ENCODE measurements at regions not wholly inside any gene's neighbourhood (a gene's known extent, or its start where the extent isn't known, plus 50 kb on each side); places are given as distances from the start of the nearest gene placed in this dataset.

DNA sequence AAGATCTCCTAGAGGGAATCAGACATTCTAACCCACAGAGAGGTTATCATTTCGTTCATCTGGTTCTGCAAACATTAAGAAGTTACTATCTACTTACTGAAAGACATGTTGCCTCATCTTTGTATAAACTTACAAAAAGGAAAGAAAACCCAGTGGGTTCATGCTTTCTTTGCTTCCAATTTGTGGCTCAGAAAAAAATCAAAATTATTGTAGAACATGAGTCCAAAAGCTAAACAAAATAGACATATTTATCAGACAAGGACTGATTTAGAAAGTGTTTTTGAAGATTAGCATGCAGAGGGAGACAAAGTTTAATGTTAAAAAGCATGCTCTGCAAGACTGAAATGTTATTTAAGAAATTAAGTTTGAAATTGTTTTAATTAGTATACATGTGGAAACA is 123.1 kb downstream of the MBL2 start:
- Histone ChIP-seq H3K27ac (no peak overlapping the region), H3K36me3 (no peaks in the 10 kb centered on the region), H3K27me3 (no peaks in the 10 kb centered on the region), H3K9me3 (no peaks in the 10 kb centered on the region), H3K4me3 (no peak overlapping the region), H3K4me1 (no peaks in the 10 kb centered on the region)
- WGBS, 2 donors = 68 to 76% methylated on average over 1 of the region's 1 CpG
- DNase-seq (ENCODE audit: low spot score in 2 of 2) = no peak
- TF ChIP-seq POLR2A (IDR thresholded peaks at IDR 0.05) (no peak), EP300 (IDR thresholded peaks at IDR 0.05) (no peak)
- TF ChIP-seq, protein P1, sequence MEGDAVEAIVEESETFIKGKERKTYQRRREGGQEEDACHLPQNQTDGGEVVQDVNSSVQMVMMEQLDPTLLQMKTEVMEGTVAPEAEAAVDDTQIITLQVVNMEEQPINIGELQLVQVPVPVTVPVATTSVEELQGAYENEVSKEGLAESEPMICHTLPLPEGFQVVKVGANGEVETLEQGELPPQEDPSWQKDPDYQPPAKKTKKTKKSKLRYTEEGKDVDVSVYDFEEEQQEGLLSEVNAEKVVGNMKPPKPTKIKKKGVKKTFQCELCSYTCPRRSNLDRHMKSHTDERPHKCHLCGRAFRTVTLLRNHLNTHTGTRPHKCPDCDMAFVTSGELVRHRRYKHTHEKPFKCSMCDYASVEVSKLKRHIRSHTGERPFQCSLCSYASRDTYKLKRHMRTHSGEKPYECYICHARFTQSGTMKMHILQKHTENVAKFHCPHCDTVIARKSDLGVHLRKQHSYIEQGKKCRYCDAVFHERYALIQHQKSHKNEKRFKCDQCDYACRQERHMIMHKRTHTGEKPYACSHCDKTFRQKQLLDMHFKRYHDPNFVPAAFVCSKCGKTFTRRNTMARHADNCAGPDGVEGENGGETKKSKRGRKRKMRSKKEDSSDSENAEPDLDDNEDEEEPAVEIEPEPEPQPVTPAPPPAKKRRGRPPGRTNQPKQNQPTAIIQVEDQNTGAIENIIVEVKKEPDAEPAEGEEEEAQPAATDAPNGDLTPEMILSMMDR (IDR thresholded peaks at IDR 0.05) = no peak

DNA sequence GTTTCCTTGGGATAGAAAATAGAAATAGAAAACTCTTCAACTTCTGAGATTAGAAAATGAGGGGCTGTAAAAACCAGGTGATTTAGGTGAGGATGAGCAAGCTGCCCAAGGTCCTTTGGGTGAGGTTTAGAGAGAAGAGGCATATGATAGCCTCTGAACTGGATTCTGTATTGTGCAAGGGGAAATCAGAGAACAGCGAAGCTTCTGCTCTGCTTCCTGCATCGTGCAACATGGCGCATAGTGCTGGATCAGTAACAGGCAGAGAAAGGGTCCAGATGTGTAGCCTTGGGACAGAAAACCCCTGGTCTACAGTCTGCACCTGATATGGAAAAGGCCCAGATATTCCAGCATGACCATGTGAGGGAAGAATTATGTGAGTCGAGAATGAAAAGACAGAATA is 121.7 kb downstream of the MBL2 start:
- TF ChIP-seq, protein P1 (IDR thresholded peaks at IDR 0.05) = no peak
- TF ChIP-seq EP300 (IDR thresholded peaks at IDR 0.05) (no peak), POLR2A (IDR thresholded peaks at IDR 0.05) (no peak)
- no peak for DNase-seq (ENCODE audit: low spot score in 2 of 2)
- 69 to 86% methylated on average over 4 of the region's 4 CpGs for WGBS, 2 donors
- Histone ChIP-seq H3K9me3 (no peaks in the 10 kb centered on the region), H3K36me3 (no peaks in the 10 kb centered on the region), H3K27ac (no peak overlapping the region), H3K4me3 (no peak overlapping the region), H3K4me1 (no peaks in the 10 kb centered on the region), H3K27me3 (no peaks in the 10 kb centered on the region)

DNA sequence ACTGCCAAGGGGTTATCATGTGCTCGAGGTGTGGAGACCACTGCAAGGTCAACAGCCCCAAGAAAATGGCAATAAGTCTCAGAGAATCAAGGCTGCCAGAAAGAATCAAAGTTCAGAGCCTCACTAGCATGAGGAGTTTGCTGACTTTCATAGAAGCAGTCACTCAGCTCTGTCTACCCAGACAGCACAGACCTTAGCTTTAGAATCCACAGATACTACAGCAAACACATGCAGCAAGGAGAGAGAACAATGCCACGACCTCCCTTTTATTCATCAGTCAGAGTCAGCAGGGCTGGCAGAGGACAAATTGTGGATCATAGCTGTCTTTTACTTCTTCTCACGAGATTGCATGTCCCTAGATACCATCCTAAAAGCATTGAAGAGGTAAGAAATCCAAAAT is 121.3 kb downstream of the MBL2 start:
- H3K4me1 ChIP-seq = no peaks in the 10 kb centered on the region
- TF ChIP-seq, protein P1 (IDR thresholded peaks at IDR 0.05) = no peak
- TF ChIP-seq EP300 (IDR thresholded peaks at IDR 0.05) (no peak), POLR2A (IDR thresholded peaks at IDR 0.05) (no peak)
- no peaks in the 10 kb centered on the region for H3K36me3 ChIP-seq
- no peaks in the 10 kb centered on the region for H3K9me3 ChIP-seq
- 59 to 83% methylated on average over 2 to 3 of the region's 3 CpGs for WGBS, 2 donors
- DNase-seq (ENCODE audit: low spot score in 2 of 2) = no peak
- no peak overlapping the region for H3K4me3 ChIP-seq
- H3K27ac ChIP-seq = no peak overlapping the region
- no peaks in the 10 kb centered on the region for H3K27me3 ChIP-seq

DNA sequence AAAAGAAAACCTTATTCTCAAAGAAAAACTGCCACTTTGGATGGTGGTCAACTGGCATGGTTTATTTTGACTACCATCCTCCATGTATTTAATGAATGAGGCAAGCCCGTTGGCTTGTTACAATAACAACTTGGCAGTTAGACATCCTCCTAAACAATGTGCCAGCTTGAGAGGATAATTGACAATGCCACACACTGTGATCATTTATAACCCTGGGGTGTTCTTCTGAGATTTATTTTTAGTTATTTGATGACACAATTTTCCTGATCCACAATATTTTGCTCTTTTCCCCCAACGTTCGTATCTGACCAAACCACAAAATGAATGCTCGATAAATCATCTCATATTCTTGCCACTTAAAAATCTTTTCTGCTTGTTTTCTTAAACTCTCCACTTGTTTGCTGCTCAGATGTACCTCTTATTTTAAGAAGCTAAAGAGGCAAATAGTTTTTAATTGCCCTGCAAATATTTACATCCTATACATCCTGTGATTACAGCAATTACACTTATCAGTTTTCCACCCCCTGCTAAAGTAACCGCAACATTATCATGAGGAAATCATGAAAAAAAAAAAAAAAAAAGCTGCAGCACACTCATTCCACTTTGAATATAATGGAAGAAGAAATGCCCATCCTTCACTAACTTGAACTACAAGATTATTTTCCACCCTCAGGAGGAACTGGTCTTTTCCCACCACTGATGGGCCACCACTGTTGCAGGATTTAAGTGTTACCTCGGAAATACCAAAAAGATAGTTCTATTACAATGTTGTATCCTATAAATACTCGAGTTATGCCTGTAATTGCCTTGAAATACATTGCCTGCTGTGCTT is 119.9 kb downstream of the MBL2 start:
- no peaks in the 10 kb centered on the region for H3K27me3 ChIP-seq
- H3K4me1 ChIP-seq = no peaks in the 10 kb centered on the region
- DNase-seq (ENCODE audit: low spot score in 2 of 2) = no peak
- no peak overlapping the region for H3K4me3 ChIP-seq
- H3K9me3 ChIP-seq = no peaks in the 10 kb centered on the region
- TF ChIP-seq, protein P1 (IDR thresholded peaks at IDR 0.05) = no peak
- TF ChIP-seq EP300 (IDR thresholded peaks at IDR 0.05) (no peak), POLR2A (IDR thresholded peaks at IDR 0.05) (no peak)
- H3K36me3 ChIP-seq = no peaks in the 10 kb centered on the region
- no peak overlapping the region for H3K27ac ChIP-seq
- WGBS, 2 donors = 33 to 34% methylated on average over 7 of the region's 7 CpGs

DNA sequence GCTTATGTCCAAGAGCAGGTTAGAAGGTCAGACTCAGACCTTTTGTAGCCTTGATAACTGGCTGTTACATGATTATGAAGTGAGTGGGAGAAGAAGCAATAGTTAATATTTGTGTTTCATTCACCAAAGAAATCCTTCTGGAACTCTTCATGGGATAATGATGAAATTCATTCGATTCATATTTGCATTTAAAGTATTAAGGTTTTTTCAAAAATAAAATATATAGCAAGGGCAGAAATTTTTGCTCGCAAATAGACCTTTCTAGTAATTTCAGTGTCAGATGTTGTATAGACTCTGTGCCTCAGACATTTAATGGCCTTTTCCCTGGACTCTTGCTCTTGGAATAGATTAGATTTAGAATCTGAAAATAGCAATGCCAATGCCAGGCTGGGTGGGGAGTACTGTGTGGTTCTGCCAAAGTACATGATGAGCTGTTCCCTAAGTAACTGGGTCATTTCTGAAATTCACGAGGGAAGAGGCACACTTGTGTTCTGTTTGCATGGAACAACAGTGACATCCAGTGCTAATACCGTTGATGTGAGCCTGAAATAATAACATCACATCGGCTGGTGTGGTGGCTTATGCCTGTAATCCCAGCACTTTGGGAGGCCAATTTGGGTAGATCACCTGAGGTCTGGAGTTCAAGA is 119.2 kb downstream of the MBL2 start:
- H3K4me3 ChIP-seq = no peak overlapping the region
- no peak overlapping the region for H3K27ac ChIP-seq
- no peaks in the 10 kb centered on the region for H3K27me3 ChIP-seq
- DNase-seq (ENCODE audit: low spot score in 2 of 2) = no peak
- no peaks in the 10 kb centered on the region for H3K36me3 ChIP-seq
- TF ChIP-seq POLR2A (IDR thresholded peaks at IDR 0.05) (no peak), EP300 (IDR thresholded peaks at IDR 0.05) (no peak)
- TF ChIP-seq, protein P1 (IDR thresholded peaks at IDR 0.05) = no peak
- H3K4me1 ChIP-seq = no peaks in the 10 kb centered on the region
- no peaks in the 10 kb centered on the region for H3K9me3 ChIP-seq
- 56 to 62% methylated on average over 5 of the region's 5 CpGs for WGBS, 2 donors
